GM18867 (cell line): ENCODE measurements at regions not wholly inside any gene's neighbourhood (a gene's known extent, or its start where the extent isn't known, plus 50 kb on each side); places are given as distances from the start of the nearest gene placed in this dataset.
"Not testable (repeated sequence)": the region's sequence is repeated elsewhere in the genome, so short reads cannot be mapped to it uniquely, and the experiment has no call there.

Experiments used
- ATAC-seq: cut with Tn5 transposase; IDR thresholded peaks from one replicate; pipeline ENCODE4 v1.9.1; 2021; ENCODE audit warnings: mild to moderate bottlenecking, moderate library complexity; ENCODE audit not compliant: unreplicated experiment

- ATAC-seq, result no peak
These were observed 309.7 kb upstream of the LRRTM4 start for GRCh38 chr2:77831898-77832297.

DNA sequence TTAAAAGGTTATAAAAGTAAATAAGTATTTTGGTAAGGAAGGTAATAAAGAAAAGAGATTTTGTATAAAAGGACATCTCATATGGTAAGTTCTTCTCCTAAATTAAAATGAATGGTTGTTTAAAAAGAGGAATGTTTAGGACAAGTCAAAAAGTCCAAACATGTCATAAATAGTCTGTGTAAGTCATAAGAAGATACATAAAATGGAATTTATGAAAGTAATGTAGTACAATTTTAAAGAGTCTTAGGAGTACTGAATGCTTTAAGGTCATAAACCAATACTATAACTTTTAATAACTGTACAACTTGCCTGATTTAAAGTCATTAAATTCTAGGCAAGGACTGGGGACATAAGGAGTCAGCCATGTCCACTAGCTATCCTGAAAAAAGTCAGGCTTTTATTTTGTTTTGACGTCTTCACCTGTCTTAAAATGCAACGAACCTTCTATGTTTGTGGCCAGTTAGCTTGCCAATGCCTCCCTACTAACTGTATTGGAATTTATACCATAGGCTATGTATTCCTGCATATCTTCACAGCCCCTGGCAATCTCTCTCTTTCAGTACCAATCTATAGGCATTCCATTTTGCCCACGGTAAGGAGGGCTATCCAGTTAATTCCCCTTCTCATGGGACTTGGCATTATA lies 312.3 kb upstream of the LRRTM4 start:
- no peak for ATAC-seq

DNA sequence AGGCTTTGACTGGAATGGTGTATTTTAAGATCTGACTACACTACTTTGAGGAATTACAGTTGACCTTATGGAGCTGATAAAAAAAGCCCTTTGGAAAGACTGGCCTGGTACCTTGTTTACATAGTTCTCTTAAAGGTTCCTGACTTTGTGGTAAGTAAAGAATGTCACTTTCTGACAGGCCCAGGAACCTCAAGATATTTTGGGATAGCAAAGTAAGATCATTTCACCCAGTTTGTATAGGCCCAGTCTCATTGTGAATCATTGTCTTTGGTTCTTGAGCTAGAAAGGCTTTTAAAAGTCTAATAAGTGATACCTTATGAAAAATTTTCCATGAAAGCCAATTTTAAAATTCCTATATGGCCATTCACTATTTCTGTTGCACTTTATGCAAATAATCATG lies 316.3 kb upstream of the LRRTM4 start:
- ATAC-seq, result no peak

DNA sequence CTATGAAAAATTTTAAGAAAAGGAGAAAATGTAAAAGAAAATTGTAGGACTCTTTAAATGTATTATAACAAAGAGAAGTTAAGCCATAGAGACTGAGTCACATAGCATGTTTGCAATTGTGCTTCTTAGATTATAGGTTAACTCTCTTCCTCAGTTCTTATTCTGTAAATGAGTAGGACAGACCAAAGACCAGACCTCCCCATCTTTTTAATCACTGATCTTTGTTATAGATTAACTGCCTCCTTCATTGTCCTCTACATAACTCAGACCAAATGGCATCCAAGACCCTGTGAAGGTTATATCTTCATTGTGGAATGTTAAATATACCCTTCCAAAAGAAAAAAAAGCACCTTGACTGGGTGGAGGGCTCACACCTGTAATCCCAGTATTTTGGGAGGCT lies 316.9 kb upstream of the LRRTM4 start:
- no peak for ATAC-seq

- no peak for ATAC-seq
These were observed 339.9 kb upstream of the LRRTM4 start for GRCh38 chr2:77862120-77862519.

DNA sequence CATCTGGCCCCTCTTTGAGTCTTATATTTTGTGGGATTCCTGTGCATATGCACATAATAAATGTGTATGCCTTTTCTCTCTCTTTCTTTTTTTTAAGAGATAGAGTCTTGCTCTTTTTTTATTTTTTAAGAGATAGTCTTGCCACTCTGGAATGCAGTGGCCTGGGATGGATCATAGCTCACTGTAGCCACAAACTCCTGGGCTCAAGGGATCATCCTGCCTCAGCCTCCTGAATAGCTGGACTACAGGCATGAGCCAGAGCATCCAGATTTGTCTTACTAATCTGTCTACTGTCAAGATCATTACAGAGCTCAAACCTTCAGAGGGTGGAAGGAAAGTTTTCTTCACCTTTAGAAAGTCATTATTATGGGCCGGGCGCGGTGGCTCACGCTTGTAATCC lies 342.2 kb upstream of the LRRTM4 start:
- no peak for ATAC-seq

- ATAC-seq, result no peak
These were observed 344.5 kb upstream of the LRRTM4 start for GRCh38 chr2:77866661-77867060.

GRCh38 chr2:77867146-77867545 lies 345.0 kb upstream of the LRRTM4 start:
- ATAC-seq, result no peak

GRCh38 chr2:77873506-77873905 lies 351.3 kb upstream of the LRRTM4 start:
- ATAC-seq, result no peak

DNA sequence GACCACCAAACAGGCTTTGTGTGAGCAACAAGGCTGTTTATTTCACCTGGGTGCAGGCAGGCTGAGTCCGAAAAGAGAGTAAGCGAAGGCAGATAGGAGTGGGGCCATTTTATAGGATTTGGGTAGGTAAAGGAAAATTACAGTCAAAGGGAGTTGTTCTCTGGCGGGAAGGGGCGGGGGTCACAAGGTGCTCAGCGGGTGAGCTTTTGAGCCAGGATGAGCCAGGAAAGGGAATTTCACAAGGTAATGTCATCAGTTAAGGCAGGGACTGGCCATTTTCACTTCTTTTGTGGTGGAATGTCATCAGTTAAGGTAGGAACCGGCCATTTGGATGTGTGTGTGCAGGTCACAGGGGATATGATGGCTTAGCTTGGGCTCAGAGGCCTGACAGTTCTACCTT lies 378.0 kb upstream of the LRRTM4 start:
- ATAC-seq, result not testable (repeated sequence)

DNA sequence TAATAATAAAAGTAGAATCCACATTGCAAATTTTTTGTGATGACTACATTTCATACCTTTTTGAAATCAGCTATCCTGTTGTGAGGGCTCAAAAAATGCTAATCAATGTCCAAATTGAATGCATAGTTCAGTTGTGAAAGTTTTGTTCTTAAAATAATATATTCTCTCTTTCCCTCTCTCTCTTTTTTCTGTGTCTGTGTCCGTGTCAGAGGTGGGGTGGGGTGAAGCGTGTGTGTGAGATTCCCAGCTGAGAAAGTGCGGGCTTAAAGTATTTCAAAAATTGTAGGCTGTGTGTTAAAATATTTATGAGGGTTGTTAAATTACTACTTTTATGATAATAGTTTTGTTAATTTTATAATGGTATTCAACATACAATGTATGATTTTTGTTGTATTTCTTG lies 388.0 kb upstream of the LRRTM4 start:
- ATAC-seq, result no peak

- no peak for ATAC-seq
These were observed 398.7 kb upstream of the LRRTM4 start for GRCh38 chr2:77920838-77921366.

DNA sequence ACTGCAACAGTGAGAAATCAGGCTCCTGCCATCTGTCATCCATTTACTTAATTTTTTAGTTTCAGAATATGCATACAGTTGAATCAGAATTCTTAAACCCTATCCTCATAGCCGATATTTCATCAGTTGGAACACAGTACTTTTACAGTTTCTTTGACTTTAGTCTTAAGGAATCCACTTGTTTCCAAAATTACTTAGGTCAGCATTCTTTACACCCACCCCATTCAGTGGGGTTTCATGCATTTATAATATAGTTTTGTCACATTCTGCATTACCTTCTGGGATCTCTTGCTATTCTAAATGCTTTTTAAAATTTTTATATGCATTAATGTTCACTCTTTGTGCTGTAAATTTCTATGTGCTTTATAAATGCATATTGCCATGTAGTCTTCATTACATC lies 400.4 kb upstream of the LRRTM4 start:
- no peak for ATAC-seq

- ATAC-seq, result no peak
These were observed 415.2 kb upstream of the LRRTM4 start for GRCh38 chr2:77937366-77937765.

DNA sequence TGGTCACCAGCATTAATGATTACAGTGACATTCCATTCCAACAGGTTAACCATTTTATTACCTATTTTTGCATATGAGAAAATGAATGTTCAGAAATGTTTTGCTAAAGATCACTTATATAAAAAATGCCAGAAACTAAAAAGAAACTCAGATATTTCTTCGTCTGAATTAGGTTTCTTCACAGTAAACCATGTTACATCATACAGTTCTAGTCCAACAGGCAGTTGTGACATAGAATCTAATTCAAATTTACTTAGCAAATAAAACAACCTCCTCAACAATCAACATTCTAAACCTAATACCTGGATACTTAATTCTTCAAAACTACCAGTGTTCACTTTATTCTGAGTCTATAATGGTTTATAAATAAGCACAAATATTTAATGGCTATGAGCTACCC lies 416.3 kb upstream of the LRRTM4 start:
- ATAC-seq, result no peak

DNA sequence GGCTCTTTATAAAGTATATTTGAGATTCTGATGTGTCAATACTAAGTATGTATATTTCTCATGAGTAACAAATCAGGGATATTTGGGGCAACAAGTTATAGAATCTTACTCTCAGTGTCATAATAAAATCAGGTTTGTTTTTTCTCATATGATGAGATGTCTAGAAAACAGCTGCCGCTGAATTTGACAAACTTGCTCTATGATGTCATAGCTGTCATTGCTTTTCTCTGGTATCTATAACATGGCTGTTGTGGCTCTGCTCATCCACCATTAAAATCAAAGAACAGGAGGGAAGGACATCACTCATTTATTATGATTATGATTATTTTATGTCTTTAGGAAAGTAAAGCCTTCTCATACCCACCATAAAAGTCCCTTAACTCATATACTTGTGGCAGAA lies 417.2 kb upstream of the LRRTM4 start:
- ATAC-seq, result no peak

DNA sequence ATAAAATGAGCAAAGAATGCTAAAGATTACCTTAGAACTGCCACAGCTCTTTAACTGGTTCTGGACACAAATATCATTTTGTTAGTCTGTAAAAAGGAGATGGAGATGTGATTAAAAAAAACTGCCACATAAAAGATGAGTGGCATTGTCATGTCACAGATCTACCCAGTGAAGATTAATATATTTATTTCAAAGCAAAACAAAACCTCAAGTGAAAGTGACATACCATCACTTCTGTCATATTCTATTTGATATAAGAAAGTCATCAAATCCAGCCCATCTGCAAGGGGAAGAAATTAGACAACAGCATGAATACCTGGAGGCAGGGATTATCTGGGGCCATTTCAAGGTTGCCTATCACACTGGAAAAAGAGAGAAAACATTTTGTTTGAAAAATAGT lies 417.6 kb upstream of the LRRTM4 start:
- no peak for ATAC-seq

DNA sequence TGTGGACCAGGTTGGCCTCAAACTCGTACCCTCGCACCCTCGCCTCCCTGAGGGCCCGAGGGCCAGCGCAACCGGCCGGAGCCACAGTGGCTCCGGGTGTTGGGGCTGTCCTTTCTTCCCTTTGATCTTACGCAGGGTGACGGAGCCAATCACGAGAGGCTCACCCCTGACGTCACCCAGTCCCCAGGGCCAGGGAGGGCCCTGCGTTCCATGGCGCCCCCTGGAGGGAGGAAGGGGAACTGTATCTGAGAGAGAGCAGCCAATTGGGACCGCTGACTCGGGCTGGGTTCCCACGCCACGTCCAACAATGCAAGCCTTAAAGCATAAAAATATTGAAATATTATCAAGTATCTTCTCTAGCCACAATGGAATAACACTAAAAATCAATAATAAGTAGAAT lies 432.8 kb upstream of the LRRTM4 start:
- ATAC-seq, result no peak

DNA sequence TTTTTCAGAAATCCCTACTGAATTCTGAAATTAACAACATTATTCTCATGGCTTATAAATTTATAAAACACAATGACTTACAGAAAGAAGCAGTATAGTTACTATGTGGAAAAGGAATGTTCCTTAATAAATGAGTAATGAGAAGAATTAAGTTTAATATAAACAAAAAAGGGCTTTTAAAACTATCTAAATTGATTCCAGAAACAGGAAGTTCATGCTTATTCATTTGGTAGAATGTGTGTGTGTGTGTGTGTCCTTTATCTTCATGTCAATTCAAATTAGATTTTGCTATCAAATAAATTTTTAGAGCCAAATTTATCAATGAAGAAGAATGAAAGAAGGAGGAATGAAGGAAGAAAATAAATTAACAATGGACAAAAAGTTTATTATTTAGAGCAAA lies 440.8 kb upstream of the LRRTM4 start:
- no peak for ATAC-seq

GRCh38 chr2:77977471-77978063 lies 455.4 kb upstream of the LRRTM4 start:
- ATAC-seq, result no peak

DNA sequence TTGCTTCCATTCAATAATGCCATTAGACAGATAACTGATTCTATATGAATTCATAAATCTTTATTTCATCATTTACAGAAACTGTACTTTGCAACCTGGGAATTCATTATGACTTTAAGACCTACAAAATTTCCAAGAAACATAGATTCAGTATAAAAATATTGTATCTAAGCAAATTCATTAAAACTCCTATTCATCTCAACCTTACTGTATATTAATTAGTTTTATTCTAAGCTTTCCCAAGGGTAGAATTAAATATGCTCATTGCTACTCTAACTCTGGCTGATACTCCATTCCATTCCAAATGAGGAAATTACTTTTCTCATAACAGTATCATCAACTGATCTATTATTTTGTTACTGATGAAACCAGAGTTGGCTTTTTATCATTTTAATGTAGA lies 473.0 kb upstream of the LRRTM4 start:
- no peak for ATAC-seq

DNA sequence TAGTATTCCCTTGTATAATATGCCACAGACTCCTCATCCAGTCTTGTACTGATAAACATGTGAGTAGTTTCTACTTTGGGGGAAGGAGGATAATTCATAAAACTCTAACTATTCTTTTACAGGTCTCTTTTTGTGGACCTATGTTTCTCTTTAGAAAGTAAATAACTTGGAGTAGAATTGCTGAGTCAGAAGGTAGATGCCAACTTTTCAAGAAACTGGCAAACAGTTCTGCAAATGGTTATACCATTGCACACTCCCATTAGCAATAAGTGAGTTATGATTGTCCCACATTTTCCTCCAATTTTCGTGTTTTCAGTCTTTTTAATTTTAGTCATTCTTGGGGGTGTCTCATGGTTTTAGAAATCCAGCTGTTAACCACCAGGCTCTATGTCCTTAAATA lies 477.2 kb upstream of the LRRTM4 start:
- no peak for ATAC-seq

DNA sequence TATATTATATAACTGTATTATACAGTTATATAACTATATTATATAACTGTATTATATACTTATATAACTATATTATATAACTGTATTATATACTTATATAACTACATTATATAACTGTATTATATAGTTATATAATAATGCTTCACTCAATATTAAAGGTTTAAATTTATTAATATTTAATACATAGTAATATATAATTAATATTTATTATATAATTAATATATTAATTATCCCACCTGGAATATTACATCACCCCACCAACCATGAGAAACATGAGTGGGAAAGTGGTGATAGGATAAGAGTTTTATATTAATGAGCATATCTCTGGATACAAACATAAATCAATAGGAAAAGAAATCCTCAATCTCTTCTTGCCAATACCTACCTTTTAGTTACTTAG lies 487.1 kb upstream of the LRRTM4 start:
- no peak for ATAC-seq
